ENCODE measurements at regions not wholly inside any gene's neighbourhood (a gene's known extent, or its start where the extent isn't known, plus 50 kb on each side); places are given as distances from the start of the nearest gene placed in this dataset.

- TF ChIP-seq REST (IDR thresholded peaks at IDR 0.05; ENCODE audit: low read depth): no peak
- no peak for TF ChIP-seq MAX (IDR thresholded peaks at IDR 0.05)
- TF ChIP-seq EGR1 (IDR thresholded peaks at IDR 0.05): no peak
- no peak for TF ChIP-seq CEBPB (IDR thresholded peaks at IDR 0.05)
- TF ChIP-seq TEAD4 (IDR thresholded peaks at IDR 0.05): no peak
- TF ChIP-seq TCF12 (IDR thresholded peaks at IDR 0.05; ENCODE audit: low read depth): no peak
- no peak for TF ChIP-seq NFIC (IDR thresholded peaks at IDR 0.05)
- no peak for TF ChIP-seq USF1 (IDR thresholded peaks at IDR 0.05)
- TF ChIP-seq FOXM1 (IDR thresholded peaks at IDR 0.05; ENCODE audit: borderline replicate concordance, low read depth): no peak
Observed at GRCh38 chr1:209443361-209443931, 140.1 kb upstream of the CAMK1G start.

- TF ChIP-seq FOXM1 (IDR thresholded peaks at IDR 0.05; ENCODE audit: borderline replicate concordance, low read depth) (no peak), USF1 (IDR thresholded peaks at IDR 0.05) (no peak), EP300 (IDR thresholded peaks at IDR 0.05; ENCODE audit: borderline replicate concordance) (no peak), ZBTB7A (IDR thresholded peaks at IDR 0.05; ENCODE audit: low read depth) (no peak), TAF1 (IDR thresholded peaks at IDR 0.05; ENCODE audit: low read depth) (no peak), TCF12 (IDR thresholded peaks at IDR 0.05; ENCODE audit: low read depth) (no peak), REST (IDR thresholded peaks at IDR 0.05; ENCODE audit: low read depth) (no peak), TEAD4 (IDR thresholded peaks at IDR 0.05) (no peak), YY1 (IDR thresholded peaks at IDR 0.05; ENCODE audit: low read depth) (no peak), RAD21 (IDR thresholded peaks at IDR 0.05; ENCODE audit: low read depth) (no peak), EGR1 (IDR thresholded peaks at IDR 0.05) (no peak), CEBPB (IDR thresholded peaks at IDR 0.05) (no peak), NFIC (IDR thresholded peaks at IDR 0.05) (no peak), MAX (IDR thresholded peaks at IDR 0.05) (no peak), CREB1 (IDR thresholded peaks at IDR 0.05; ENCODE audit: low read depth) (no peak)
Observed at GRCh38 chr1:209443975-209444651, 139.4 kb upstream of the CAMK1G start.

GRCh38 chr1:209444961-209445360 lies 138.6 kb upstream of the CAMK1G start:
- TF ChIP-seq REST (IDR thresholded peaks at IDR 0.05; ENCODE audit: low read depth) (no peak), CREB1 (IDR thresholded peaks at IDR 0.05; ENCODE audit: low read depth) (no peak), USF1 (IDR thresholded peaks at IDR 0.05) (no peak), TCF12 (IDR thresholded peaks at IDR 0.05; ENCODE audit: low read depth) (no peak), TEAD4 (IDR thresholded peaks at IDR 0.05) (no peak), NFIC (IDR thresholded peaks at IDR 0.05) (no peak), MAX (IDR thresholded peaks at IDR 0.05) (no peak), EP300 (IDR thresholded peaks at IDR 0.05; ENCODE audit: borderline replicate concordance) (no peak), TAF1 (IDR thresholded peaks at IDR 0.05; ENCODE audit: low read depth) (no peak), CEBPB (IDR thresholded peaks at IDR 0.05) (no peak), YY1 (IDR thresholded peaks at IDR 0.05; ENCODE audit: low read depth) (no peak), EGR1 (IDR thresholded peaks at IDR 0.05) (no peak), RAD21 (IDR thresholded peaks at IDR 0.05; ENCODE audit: low read depth) (no peak), FOXM1 (IDR thresholded peaks at IDR 0.05; ENCODE audit: borderline replicate concordance, low read depth) (no peak), ZBTB7A (IDR thresholded peaks at IDR 0.05; ENCODE audit: low read depth) (no peak)

Data from Ishikawa (cell line).